Smooth muscle cell (in vitro differentiated cells): ENCODE measurements at regions not wholly inside any gene's neighbourhood (a gene's known extent, or its start where the extent isn't known, plus 50 kb on each side); places are given as distances from the start of the nearest gene placed in this dataset.

Source experiments
- DNase-seq: peaks from one replicate; lab custom pipeline; 2025; ENCODE audit not compliant: unreplicated experiment; lab: John Stamatoyannopoulos, UW
- H2AFZ ChIP-seq: fragments of 200-600 bp; sonication (generic); 2 replicates; pipeline ENCODE4 v1.6.0; 2016; ENCODE audit warnings: antibody characterized with exemption, low read depth, mild to moderate bottlenecking
- H3F3A ChIP-seq: fragments of 200-600 bp; sonication (generic); 2 replicates; pipeline ENCODE4 v1.6.0; 2017; ENCODE audit warnings: antibody characterized with exemption, low read depth
- H3K27ac ChIP-seq: fragments of 200-600 bp; sonication (generic); 2 replicates; pipeline ENCODE4 v1.5.1; 2016; ENCODE audit warnings: low read depth, mild to moderate bottlenecking
- H3K27me3 ChIP-seq: fragments of 200-600 bp; sonication (generic); 2 replicates; pipeline ENCODE4 v1.6.1; 2016; ENCODE audit warnings: low read depth, mild to moderate bottlenecking
- H3K36me3 ChIP-seq: fragments of 200-600 bp; sonication (generic); 2 replicates; pipeline ENCODE4 v1.5.1; 2016; ENCODE audit warnings: low read depth
- H3K4me1 ChIP-seq: fragments of 200-600 bp; sonication (generic); 2 replicates; pipeline ENCODE4 v1.5.1; 2016; ENCODE audit warnings: low read depth
- H3K4me2 ChIP-seq: fragments of 200-600 bp; sonication (generic); 2 replicates; pipeline ENCODE4 v1.6.0; 2016; ENCODE audit warnings: mild to moderate bottlenecking
- H3K4me3 ChIP-seq: fragments of 200-600 bp; sonication (generic); 2 replicates; pipeline ENCODE4 v1.5.1; 2016; ENCODE audit warnings: mild to moderate bottlenecking
- H3K79me2 ChIP-seq: fragments of 200-600 bp; sonication (generic); 2 replicates; pipeline ENCODE4 v1.6.0; 2016; ENCODE audit warnings: low read depth, mild to moderate bottlenecking
- H3K9ac ChIP-seq: fragments of 200-600 bp; sonication (generic); 2 replicates; pipeline ENCODE4 v1.6.0; 2016; ENCODE audit warnings: low read depth
- H3K9me3 ChIP-seq: fragments of 200-600 bp; sonication (generic); replicated peaks from 2 replicates; pipeline ENCODE4 v1.5.1; 2016; ENCODE audit warnings: low read depth
- H4K20me1 ChIP-seq: fragments of 200-600 bp; sonication (generic); 2 replicates; pipeline ENCODE4 v1.6.0; 2016; ENCODE audit warnings: low read depth
- WGBS: methylation state at CpG from one replicate; pipeline ENCODE4 v1.1.7; 2016; ENCODE audit warnings: low lambda C conversion rate; 5-methylcytosine and 5-hydroxymethylcytosine counted together
- TF ChIP-seq, protein P1 (sequence below): fragments of 200-600 bp; sonication (generic); IDR thresholded peaks from 2 replicates; pipeline ENCODE4 v1.5.1; 2017; ENCODE audit warnings: borderline replicate concordance, mild to moderate bottlenecking, antibody characterized with exemption; ENCODE audit not compliant: insufficient read depth, poor library complexity, severe bottlenecking

DNA sequence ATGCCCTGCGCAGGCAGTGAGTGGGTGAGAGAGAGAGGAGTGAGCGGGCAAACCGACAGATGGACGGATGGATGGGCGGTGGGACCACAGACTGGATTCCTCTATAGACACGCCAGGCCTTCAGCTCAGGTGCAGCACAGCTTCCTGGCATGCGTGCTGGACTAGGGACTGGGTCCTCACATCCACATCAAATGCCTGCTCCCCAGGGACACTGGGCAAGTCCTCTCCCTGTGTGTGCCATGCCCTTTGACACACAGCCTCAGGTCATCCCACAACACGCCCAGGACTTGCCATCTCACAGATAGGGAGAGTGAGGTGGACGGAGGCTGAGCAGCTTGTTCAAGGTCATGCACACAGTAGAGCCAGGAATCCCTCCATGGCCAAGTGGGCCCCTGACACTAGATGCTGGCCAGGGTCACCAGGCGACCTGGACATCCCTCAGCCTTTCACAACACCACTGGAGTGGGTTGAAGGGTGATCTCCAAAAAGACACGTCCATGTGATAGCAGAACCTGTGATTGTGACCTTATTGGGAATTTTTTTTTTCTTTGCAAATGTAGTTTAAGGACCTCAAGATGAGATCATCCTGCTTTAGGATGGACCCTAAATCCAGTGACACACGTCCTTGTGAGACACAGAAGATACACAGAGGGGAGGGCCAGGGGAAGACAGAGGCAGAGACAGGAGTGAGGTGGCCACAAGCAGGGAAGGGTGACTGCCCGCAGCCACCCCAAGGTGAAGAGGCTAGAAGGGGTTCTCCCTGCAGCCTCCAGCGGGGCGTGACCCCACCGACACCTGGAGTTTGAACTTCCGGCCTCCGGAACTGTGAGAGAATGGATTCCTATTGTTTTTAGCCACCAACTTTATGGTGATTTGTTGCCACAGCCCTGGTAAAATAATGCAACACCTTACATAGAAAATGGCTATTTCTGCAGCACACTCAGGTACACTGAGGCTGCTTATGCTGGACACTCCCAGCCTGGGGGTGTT lies 155.0 kb upstream of the CHST15 start:
- Histone ChIP-seq H3K79me2 (no peaks in the 10 kb centered on the region), H3K27ac (no peak overlapping the region), H3K4me1 (no peaks in the 10 kb centered on the region), H3F3A (no peaks in the 10 kb centered on the region), H3K4me3 (no peak overlapping the region), H3K27me3 (peaks cover 8% of the 10 kb centered on the region), H3K4me2 (no peak overlapping the region), H3K36me3 (no peaks in the 10 kb centered on the region), H3K9ac (no peak overlapping the region), H3K9me3 (no peaks in the 10 kb centered on the region), H2AFZ (no peak overlapping the region), H4K20me1 (no peaks in the 10 kb centered on the region)
- TF ChIP-seq, protein P1, sequence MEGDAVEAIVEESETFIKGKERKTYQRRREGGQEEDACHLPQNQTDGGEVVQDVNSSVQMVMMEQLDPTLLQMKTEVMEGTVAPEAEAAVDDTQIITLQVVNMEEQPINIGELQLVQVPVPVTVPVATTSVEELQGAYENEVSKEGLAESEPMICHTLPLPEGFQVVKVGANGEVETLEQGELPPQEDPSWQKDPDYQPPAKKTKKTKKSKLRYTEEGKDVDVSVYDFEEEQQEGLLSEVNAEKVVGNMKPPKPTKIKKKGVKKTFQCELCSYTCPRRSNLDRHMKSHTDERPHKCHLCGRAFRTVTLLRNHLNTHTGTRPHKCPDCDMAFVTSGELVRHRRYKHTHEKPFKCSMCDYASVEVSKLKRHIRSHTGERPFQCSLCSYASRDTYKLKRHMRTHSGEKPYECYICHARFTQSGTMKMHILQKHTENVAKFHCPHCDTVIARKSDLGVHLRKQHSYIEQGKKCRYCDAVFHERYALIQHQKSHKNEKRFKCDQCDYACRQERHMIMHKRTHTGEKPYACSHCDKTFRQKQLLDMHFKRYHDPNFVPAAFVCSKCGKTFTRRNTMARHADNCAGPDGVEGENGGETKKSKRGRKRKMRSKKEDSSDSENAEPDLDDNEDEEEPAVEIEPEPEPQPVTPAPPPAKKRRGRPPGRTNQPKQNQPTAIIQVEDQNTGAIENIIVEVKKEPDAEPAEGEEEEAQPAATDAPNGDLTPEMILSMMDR = no peak
- 93% methylated on average over 18 of the region's 18 CpGs for WGBS
- DNase-seq = no peak

DNA sequence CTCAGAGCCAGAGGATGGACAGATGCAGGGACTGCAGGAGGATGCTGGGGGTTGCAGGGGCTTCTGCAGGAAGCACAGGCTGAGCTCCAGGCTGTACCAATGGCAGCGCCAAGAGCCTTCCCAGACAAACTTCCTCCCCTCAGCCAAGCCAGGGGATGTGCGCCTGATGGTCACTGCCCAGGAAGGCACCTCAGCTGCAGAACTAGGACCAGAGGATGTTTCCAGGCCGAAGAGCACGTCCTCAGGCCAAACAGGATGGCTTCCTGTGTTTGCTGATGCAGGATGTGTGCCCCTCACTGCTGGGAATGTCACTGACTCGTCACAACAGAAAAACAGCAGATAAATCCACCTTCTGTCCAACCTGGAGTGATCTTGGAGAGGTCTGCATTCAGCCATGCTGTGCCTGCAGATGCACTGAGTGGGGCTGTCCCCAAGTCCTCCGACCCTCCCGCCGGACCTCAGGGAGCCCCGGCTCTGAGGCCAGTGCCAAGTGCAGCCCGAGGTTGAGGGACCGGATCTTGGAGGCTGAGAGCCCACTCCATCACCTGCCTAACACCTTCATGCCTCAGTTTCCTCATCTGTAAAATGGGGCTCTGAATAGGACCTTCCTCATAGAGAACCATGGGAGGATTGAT lies 152.5 kb upstream of the CHST15 start:
- H3K4me1 ChIP-seq = no peaks in the 10 kb centered on the region
- no peak overlapping the region for H3K9ac ChIP-seq
- H3K27me3 ChIP-seq = no peaks in the 10 kb centered on the region
- no peak overlapping the region for H2AFZ ChIP-seq
- TF ChIP-seq, protein P1 = no peak
- H3K79me2 ChIP-seq = no peaks in the 10 kb centered on the region
- H3K4me3 ChIP-seq = no peak overlapping the region
- WGBS = 86% methylated on average over 11 of the region's 11 CpGs
- no peak overlapping the region for H3K27ac ChIP-seq
- no peak overlapping the region for H3K4me2 ChIP-seq
- H3F3A ChIP-seq = no peaks in the 10 kb centered on the region
- H3K36me3 ChIP-seq = no peaks in the 10 kb centered on the region
- H4K20me1 ChIP-seq = no peaks in the 10 kb centered on the region
- H3K9me3 ChIP-seq = no peaks in the 10 kb centered on the region
- DNase-seq = no peak

DNA sequence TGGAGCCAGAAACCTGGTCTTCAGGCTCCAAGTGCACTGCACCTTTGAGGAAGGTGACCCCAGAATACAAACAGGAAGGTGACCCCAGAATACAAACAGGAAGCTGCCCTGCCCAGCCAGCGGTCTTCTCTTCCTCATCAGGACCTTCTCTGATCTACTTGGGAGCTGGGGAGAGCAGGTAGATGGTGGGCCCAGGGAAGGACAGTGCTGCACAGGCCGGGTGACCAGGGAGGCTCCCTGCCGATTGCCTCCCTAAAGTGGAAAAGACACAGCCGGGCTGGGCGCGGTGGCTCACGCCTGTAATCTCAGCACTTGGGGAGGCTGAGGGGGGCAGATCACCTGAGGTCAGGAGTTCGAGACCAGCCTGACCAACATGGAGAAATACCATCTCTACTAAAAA lies 151.8 kb upstream of the CHST15 start:
- no peak overlapping the region for H3K27ac ChIP-seq
- no peaks in the 10 kb centered on the region for H3K36me3 ChIP-seq
- H2AFZ ChIP-seq = no peak overlapping the region
- H3K9ac ChIP-seq = no peak overlapping the region
- H4K20me1 ChIP-seq = no peaks in the 10 kb centered on the region
- 97% methylated on average over 8 of the region's 8 CpGs for WGBS
- H3K4me1 ChIP-seq = no peaks in the 10 kb centered on the region
- no peak overlapping the region for H3K4me3 ChIP-seq
- no peaks in the 10 kb centered on the region for H3F3A ChIP-seq
- no peaks in the 10 kb centered on the region for H3K79me2 ChIP-seq
- H3K27me3 ChIP-seq = no peaks in the 10 kb centered on the region
- DNase-seq = no peak
- TF ChIP-seq, protein P1 = no peak
- no peak overlapping the region for H3K4me2 ChIP-seq
- H3K9me3 ChIP-seq = no peaks in the 10 kb centered on the region
